ENCODE measurements at regions not wholly inside any gene's neighbourhood (a gene's known extent, or its start where the extent isn't known, plus 50 kb on each side); places are given as distances from the start of the nearest gene placed in this dataset.

- H3K27ac ChIP-seq: no peak overlapping the region; the same call in 1 of the 2 replicates
- TF ChIP-seq CTCF (conservative IDR thresholded peaks at IDR 0.05): no peak
- no peak for TF ChIP-seq ZFX (IDR thresholded peaks at IDR 0.05)
Measured at GRCh38 chr4:98722000-98722399, 63.6 kb upstream of the TSPAN5 start.

GRCh38 chr4:98720871-98721480 lies 62.6 kb upstream of the TSPAN5 start:
- no peak overlapping the region for H3K27ac ChIP-seq

GRCh38 chr4:98716796-98717195 lies 58.4 kb upstream of the TSPAN5 start:
- TF ChIP-seq CTCF (conservative IDR thresholded peaks at IDR 0.05) (no peak), ZFX (IDR thresholded peaks at IDR 0.05) (no peak)

More at GRCh38 chr4:98720871-98721480, 62.6 kb upstream of the TSPAN5 start:
- TF ChIP-seq ZFX (IDR thresholded peaks at IDR 0.05): no peak
- no peak for TF ChIP-seq CTCF (conservative IDR thresholded peaks at IDR 0.05)

GRCh38 chr4:98712607-98713006 lies 54.2 kb upstream of the TSPAN5 start:
- TF ChIP-seq ZFX (IDR thresholded peaks at IDR 0.05) (no peak), CTCF (conservative IDR thresholded peaks at IDR 0.05) (no peak)

More at GRCh38 chr4:98716796-98717195, 58.4 kb upstream of the TSPAN5 start:
- H3K27ac ChIP-seq: no peak overlapping the region

GRCh38 chr4:98711526-98711925 lies 53.1 kb upstream of the TSPAN5 start:
- H3K27ac ChIP-seq: no peak overlapping the region
- TF ChIP-seq CTCF (conservative IDR thresholded peaks at IDR 0.05) (no peak), ZFX (IDR thresholded peaks at IDR 0.05) (no peak)

More at GRCh38 chr4:98712607-98713006, 54.2 kb upstream of the TSPAN5 start:
- H3K27ac ChIP-seq: no peak overlapping the region

GRCh38 chr4:98710831-98711230 lies 52.4 kb upstream of the TSPAN5 start:
- no peak overlapping the region for H3K27ac ChIP-seq
- TF ChIP-seq ZFX (IDR thresholded peaks at IDR 0.05): no peak
- TF ChIP-seq CTCF (conservative IDR thresholded peaks at IDR 0.05): no peak
